Endodermal cell (in vitro differentiated cells): ENCODE measurements at regions not wholly inside any gene's neighbourhood (a gene's known extent, or its start where the extent isn't known, plus 50 kb on each side); places are given as distances from the start of the nearest gene placed in this dataset.

Experiments
- DNase-seq: peaks from one replicate; pipeline ENCODE4 v3.0.0-alpha.2; 2017
- H3K27ac ChIP-seq: 2 replicates; pipeline ENCODE4 v1.5.1; 2013; ENCODE audit warnings: mild to moderate bottlenecking, low read depth, low read length, moderate library complexity
- H3K27me3 ChIP-seq: 2 replicates; pipeline ENCODE4 v1.6.1; 2013; ENCODE audit warnings: mild to moderate bottlenecking, low read length, moderate library complexity; ENCODE audit not compliant: insufficient read depth, control insufficient read depth, poor library complexity, severe bottlenecking
- H3K36me3 ChIP-seq: 2 replicates; pipeline ENCODE4 v1.7.0; 2013; ENCODE audit warnings: mild to moderate bottlenecking, low read length, moderate library complexity; ENCODE audit not compliant: control insufficient read depth, insufficient read depth
- H3K4me1 ChIP-seq: one replicate; pipeline ENCODE4 v1.7.0; 2013; ENCODE audit warnings: low read length; ENCODE audit not compliant: control insufficient read depth, insufficient read depth
- H3K4me3 ChIP-seq: 2 replicates; pipeline ENCODE4 v1.5.1; 2013; ENCODE audit warnings: mild to moderate bottlenecking, low read length, moderate library complexity
- H3K9ac ChIP-seq: 2 replicates; pipeline ENCODE4 v1.6.1; 2013; ENCODE audit warnings: mild to moderate bottlenecking, low read length, moderate library complexity; ENCODE audit not compliant: poor library complexity, severe bottlenecking; ENCODE audit errors: extremely low read depth
- H3K9me3 ChIP-seq: 2 replicates; pipeline ENCODE4 v1.6.1; 2013; ENCODE audit warnings: mild to moderate bottlenecking, low read length, moderate library complexity; ENCODE audit not compliant: control insufficient read depth
- H3K27ac Mint-ChIP-seq: 2 replicates; pipeline ENCODE4 v1.8.0; 2020; ENCODE audit warnings: mixed read lengths
- H3K27me3 Mint-ChIP-seq: 2 replicates; pipeline ENCODE4 v1.8.0; 2021; ENCODE audit warnings: mild to moderate bottlenecking, mixed read lengths; ENCODE audit not compliant: insufficient read depth
- H3K36me3 Mint-ChIP-seq: 2 replicates; pipeline ENCODE4 v1.8.0; 2020; ENCODE audit warnings: low read depth, mixed read lengths
- H3K4me1 Mint-ChIP-seq: 2 replicates; pipeline ENCODE4 v1.8.0; 2020; ENCODE audit warnings: mixed read lengths
- H3K4me3 Mint-ChIP-seq: 2 replicates; pipeline ENCODE4 v1.8.0; 2020; ENCODE audit warnings: mild to moderate bottlenecking, moderate library complexity, mixed read lengths
- H3K9me3 Mint-ChIP-seq: 2 replicates; pipeline ENCODE4 v1.8.0; 2020; ENCODE audit warnings: mild to moderate bottlenecking, mixed read lengths
- WGBS, 2 experiments: methylation state at CpG; one replicate each; pipeline versions ENCODE4 v1.1.5 to v1.1.7; 2013; ENCODE audit warnings: missing lambda C conversion rate in 2 of 2, mixed read lengths in 1 of 2; ENCODE audit not compliant: insufficient coverage in 1 of 2, insufficient read length in 1 of 2; 5-methylcytosine and 5-hydroxymethylcytosine counted together
- TF ChIP-seq, protein P1 (sequence below): fragments of 200-600 bp; sonication (generic); conservative IDR thresholded peaks from 2 replicates; pipeline ENCODE4 v1.5.0; 2021; ENCODE audit warnings: antibody characterized with exemption, mild to moderate bottlenecking

DNA sequence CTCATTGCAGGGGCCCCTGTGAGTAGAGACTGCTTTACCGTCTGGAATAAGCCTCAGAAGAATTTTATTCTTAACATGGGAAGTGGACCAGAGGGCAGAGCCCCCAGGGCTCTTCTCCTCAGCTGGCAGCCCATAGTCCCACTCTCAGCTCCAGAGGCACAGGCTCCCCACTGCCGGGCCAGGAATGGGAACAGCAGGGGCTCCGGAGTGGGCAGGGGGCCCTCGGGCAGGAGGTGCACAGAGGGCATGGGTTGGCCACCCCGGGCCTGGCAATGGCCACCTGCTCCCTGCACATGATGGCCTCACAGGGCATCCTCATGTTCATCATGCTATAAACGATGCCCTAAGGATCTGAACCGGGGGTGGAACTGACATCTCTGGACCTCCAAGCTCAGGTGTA, 1469.7 kb downstream of the BRD1 start:
- Histone ChIP-seq H3K36me3 (no peaks in the 10 kb centered on the region), H3K9ac (no peak overlapping the region), H3K9me3 (no peaks in the 10 kb centered on the region), H3K27me3 (no peaks in the 10 kb centered on the region), H3K4me3 (no peak overlapping the region), H3K4me1 (peaks cover 4% of the 10 kb centered on the region), H3K27ac (no peak overlapping the region)
- TF ChIP-seq, protein P1, sequence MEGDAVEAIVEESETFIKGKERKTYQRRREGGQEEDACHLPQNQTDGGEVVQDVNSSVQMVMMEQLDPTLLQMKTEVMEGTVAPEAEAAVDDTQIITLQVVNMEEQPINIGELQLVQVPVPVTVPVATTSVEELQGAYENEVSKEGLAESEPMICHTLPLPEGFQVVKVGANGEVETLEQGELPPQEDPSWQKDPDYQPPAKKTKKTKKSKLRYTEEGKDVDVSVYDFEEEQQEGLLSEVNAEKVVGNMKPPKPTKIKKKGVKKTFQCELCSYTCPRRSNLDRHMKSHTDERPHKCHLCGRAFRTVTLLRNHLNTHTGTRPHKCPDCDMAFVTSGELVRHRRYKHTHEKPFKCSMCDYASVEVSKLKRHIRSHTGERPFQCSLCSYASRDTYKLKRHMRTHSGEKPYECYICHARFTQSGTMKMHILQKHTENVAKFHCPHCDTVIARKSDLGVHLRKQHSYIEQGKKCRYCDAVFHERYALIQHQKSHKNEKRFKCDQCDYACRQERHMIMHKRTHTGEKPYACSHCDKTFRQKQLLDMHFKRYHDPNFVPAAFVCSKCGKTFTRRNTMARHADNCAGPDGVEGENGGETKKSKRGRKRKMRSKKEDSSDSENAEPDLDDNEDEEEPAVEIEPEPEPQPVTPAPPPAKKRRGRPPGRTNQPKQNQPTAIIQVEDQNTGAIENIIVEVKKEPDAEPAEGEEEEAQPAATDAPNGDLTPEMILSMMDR = no peak
- Mint-ChIP-seq H3K4me1 (peaks cover 7% of the 10 kb centered on the region), H3K27me3 (peaks cover 22% of the 10 kb centered on the region), H3K27ac (no peak overlapping the region), H3K4me3 (no peak overlapping the region), H3K9me3 (no peaks in the 10 kb centered on the region), H3K36me3 (no peaks in the 10 kb centered on the region)
- WGBS, 2 experiments = 85 to 89% methylated on average over 5 to 7 of the region's 7 CpGs
- DNase-seq = no peak

DNA sequence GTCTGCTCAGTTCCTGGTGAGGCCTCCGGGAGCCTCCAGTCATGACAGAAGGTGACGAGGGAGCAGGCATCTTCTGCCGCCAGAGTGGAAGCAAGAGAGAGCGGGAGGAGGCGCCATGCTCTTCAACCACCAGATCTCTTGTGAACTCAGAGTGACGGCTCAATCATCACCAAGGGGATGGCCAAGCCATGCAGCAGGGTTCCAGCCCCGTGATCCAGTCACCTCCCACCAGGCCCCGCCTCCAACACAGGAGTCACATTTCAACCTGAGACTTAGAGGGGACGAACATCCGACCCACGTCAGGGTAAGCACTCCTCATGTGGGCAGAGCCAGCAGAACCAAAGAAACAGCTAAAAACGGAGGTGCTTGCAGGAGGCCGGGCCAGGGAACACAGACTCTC, 1470.5 kb downstream of the BRD1 start:
- WGBS, 2 experiments = 66 to 71% methylated on average over 12 to 13 of the region's 13 CpGs
- Histone ChIP-seq H3K4me3 (no peak overlapping the region), H3K27me3 (no peaks in the 10 kb centered on the region), H3K9ac (no peak overlapping the region), H3K36me3 (no peaks in the 10 kb centered on the region), H3K4me1 (peaks cover 4% of the 10 kb centered on the region), H3K27ac (no peak overlapping the region), H3K9me3 (no peaks in the 10 kb centered on the region)
- H3K27ac Mint-ChIP-seq = no peak overlapping the region
- no peaks in the 10 kb centered on the region for H3K36me3 Mint-ChIP-seq
- TF ChIP-seq, protein P1 = no peak
- peaks cover 22% of the 10 kb centered on the region for H3K27me3 Mint-ChIP-seq
- peaks cover 7% of the 10 kb centered on the region for H3K4me1 Mint-ChIP-seq
- no peaks in the 10 kb centered on the region for H3K9me3 Mint-ChIP-seq
- peak; percentile 92 for DNase-seq
- no peak overlapping the region for H3K4me3 Mint-ChIP-seq

DNA sequence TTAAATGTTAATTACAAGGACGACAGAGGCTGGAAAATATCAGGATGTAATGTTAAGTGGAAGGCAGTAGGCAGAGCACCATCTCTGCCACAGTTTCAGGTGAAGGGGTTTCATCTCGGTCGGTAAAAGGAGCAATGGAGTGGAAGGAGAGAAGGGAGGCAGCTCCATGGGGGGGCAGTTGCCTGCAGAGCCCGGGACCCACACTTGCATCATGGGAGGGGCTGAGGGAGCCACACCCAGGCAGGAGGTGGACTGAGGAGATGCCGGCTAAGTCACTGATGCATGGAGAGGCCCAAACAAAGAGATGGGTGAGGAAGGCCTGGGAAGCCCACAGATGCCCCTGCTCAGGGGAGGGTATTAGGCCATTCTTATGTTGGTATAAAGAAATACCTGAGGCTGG, 1470.9 kb downstream of the BRD1 start:
- H3K4me3 Mint-ChIP-seq = no peak overlapping the region
- no peaks in the 10 kb centered on the region for H3K27me3 ChIP-seq
- peaks cover 4% of the 10 kb centered on the region for H3K4me1 ChIP-seq
- no peaks in the 10 kb centered on the region for H3K36me3 Mint-ChIP-seq
- H3K9me3 ChIP-seq = no peaks in the 10 kb centered on the region
- TF ChIP-seq, protein P1 = no peak
- H3K4me3 ChIP-seq = no peak overlapping the region
- H3K27ac ChIP-seq = no peak overlapping the region
- DNase-seq = no peak
- peaks cover 22% of the 10 kb centered on the region for H3K27me3 Mint-ChIP-seq
- H3K36me3 ChIP-seq = no peaks in the 10 kb centered on the region
- WGBS, 2 experiments = 80 to 93% methylated on average over 2 to 5 of the region's 5 CpGs
- H3K27ac Mint-ChIP-seq = no peak overlapping the region
- H3K9ac ChIP-seq = no peak overlapping the region
- no peaks in the 10 kb centered on the region for H3K9me3 Mint-ChIP-seq
- H3K4me1 Mint-ChIP-seq = peaks cover 7% of the 10 kb centered on the region
